OCI-LY1 (cell line): ENCODE measurements at regions not wholly inside any gene's neighbourhood (a gene's known extent, or its start where the extent isn't known, plus 50 kb on each side); places are given as distances from the start of the nearest gene placed in this dataset.

Source experiments
- CTCF ChIP-seq: fragments of 200-600 bp; sonication (generic), shearing (Covaris generic); IDR thresholded peaks from 2 replicates; pipeline ENCODE4 v1.5.1; 2017; ENCODE audit warnings: mild to moderate bottlenecking, antibody characterized with exemption, low read length, moderate library complexity, mixed read lengths
- EZH2 ChIP-seq: fragments of 200-600 bp; sonication (generic), shearing (Covaris generic); IDR thresholded peaks from 2 replicates; pipeline ENCODE4 v1.8.0; 2017; ENCODE audit warnings: borderline replicate concordance, mixed run types, mild to moderate bottlenecking, antibody characterized with exemption, low read length, moderate library complexity, mixed read lengths

DNA sequence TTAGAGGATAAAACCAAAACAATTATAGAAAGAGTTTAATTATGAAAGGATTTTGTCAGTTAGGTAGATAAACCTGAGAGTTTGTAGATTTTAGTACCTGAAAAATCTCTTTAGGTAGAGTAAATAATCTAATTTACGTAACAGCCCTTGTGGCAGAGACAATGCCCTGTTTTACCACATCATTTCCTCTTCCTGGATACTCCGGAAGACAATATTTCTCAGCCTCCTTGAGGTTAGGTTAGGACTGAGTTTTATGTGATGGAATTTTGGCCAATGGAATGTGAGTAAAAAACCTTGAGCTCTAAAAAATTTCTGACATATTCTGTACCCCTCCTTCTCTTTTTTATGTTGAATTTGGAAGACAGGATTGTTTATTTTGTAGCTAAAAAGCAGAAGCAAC, 50.7 kb upstream of the TPRG1 start:
- TF ChIP-seq CTCF (no peak), EZH2 (no peak)
